GM18511 (cell line): ENCODE measurements at regions not wholly inside any gene's neighbourhood (a gene's known extent, or its start where the extent isn't known, plus 50 kb on each side); places are given as distances from the start of the nearest gene placed in this dataset.
"Not testable (repeated sequence)": the region's sequence is repeated elsewhere in the genome, so short reads cannot be mapped to it uniquely, and the experiment has no call there.

Experiments used
- ATAC-seq: cut with Tn5 transposase; IDR thresholded peaks from one replicate; pipeline ENCODE4 v1.9.1; 2021; ENCODE audit warnings: mild to moderate bottlenecking, moderate library complexity; ENCODE audit not compliant: unreplicated experiment

DNA sequence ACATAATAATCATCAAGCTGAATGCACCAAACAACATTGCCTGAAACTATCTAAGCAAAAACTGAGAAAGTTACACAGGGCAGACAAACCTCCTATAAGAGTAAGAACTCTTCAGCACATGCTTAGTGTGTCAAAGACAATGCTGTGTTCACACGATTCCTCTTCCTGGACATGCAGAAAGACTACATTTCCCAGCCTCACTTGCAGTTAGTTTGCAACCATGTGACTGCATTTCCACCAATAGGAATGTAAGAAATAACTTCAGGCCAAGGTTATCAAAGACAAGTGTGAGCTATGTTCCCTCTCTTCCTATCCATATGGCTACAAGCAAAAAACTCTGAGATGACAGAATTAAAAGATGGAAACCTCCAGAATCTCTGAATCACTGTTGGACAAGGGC is 109.8 kb downstream of the OTOP1 start:
- ATAC-seq: not testable (repeated sequence)

DNA sequence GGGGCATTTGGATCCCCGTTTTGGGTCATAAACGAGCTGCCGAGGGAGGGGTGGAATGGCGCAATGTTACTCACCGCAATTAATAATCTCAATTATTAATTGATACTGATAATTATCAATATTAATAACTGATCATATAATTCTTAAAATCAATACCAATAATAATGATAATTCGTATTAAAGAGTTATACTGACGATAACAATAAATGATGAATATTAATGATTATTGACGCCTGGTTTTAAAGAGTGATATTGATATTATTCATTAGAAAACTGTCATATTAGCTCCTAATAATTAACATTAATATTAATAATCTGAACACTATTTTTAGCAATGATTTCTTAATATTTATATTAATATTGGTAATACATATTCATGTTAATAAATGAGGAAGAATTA is 92.4 kb downstream of the OTOP1 start:
- not testable (repeated sequence) for ATAC-seq

DNA sequence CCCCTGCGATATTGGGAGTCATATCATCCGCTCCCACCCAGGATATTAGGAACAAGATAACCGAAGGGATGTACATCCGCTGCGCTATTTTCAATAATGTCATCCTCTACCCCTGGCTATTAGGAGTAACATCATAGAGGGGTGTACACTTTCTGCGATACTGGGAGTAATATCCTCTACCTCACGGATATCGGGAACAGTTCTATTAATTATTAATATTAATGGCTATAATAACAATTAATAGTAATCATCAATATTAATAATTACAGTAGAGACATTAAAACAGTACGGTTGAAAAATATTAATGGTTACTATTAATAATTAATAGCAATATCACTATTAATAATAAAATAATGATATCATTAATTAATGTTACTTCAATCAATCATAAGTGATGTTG is 90.1 kb downstream of the OTOP1 start:
- not testable (repeated sequence) for ATAC-seq
